ENCODE measurements at regions not wholly inside any gene's neighbourhood (a gene's known extent, or its start where the extent isn't known, plus 50 kb on each side); places are given as distances from the start of the nearest gene placed in this dataset.

GRCh38 chr1:168876830-168877229 lies 147.8 kb upstream of the DPT start:
- Mint-ChIP-seq H3K4me1 (no peaks in the 10 kb centered on the region), H3K36me3 (ENCODE audit: low read depth) (no peaks in the 10 kb centered on the region), H3K27ac (ENCODE audit: unreplicated experiment) (no peak overlapping the region), H3K4me3 (no peak overlapping the region), H3K9me3 (no peaks in the 10 kb centered on the region), H3K27me3 (ENCODE audit: low read depth) (no peaks in the 10 kb centered on the region)
- DNase-seq (ENCODE audit: low read depth, low spot score), result no peak
- TF ChIP-seq CTCF (conservative IDR thresholded peaks at IDR 0.05), result no peak

- H3K27ac Mint-ChIP-seq (ENCODE audit: unreplicated experiment), result no peak overlapping the region
- no peaks in the 10 kb centered on the region for H3K36me3 Mint-ChIP-seq (ENCODE audit: low read depth)
- no peaks in the 10 kb centered on the region for H3K27me3 Mint-ChIP-seq (ENCODE audit: low read depth)
- TF ChIP-seq CTCF (conservative IDR thresholded peaks at IDR 0.05), result no peak
- H3K4me1 Mint-ChIP-seq, result no peaks in the 10 kb centered on the region
- H3K4me3 Mint-ChIP-seq, result no peak overlapping the region
- peaks cover 2% of the 10 kb centered on the region for H3K9me3 Mint-ChIP-seq
- DNase-seq (ENCODE audit: low read depth, low spot score), result no peak
Observed at GRCh38 chr1:168879896-168880734, 151.1 kb upstream of the DPT start.

GRCh38 chr1:168881656-168882260 lies 152.8 kb upstream of the DPT start:
- Mint-ChIP-seq H3K27ac (ENCODE audit: unreplicated experiment) (no peak overlapping the region), H3K36me3 (ENCODE audit: low read depth) (no peaks in the 10 kb centered on the region), H3K4me3 (no peak overlapping the region), H3K27me3 (ENCODE audit: low read depth) (no peaks in the 10 kb centered on the region), H3K9me3 (peaks cover 2% of the 10 kb centered on the region), H3K4me1 (no peaks in the 10 kb centered on the region)
- no peak for TF ChIP-seq CTCF (conservative IDR thresholded peaks at IDR 0.05)
- no peak for DNase-seq (ENCODE audit: low read depth, low spot score)

GRCh38 chr1:168887381-168887780 lies 158.4 kb upstream of the DPT start:
- peaks cover 10% of the 10 kb centered on the region for H3K9me3 Mint-ChIP-seq
- H3K4me3 Mint-ChIP-seq, result no peak overlapping the region
- H3K4me1 Mint-ChIP-seq, result no peaks in the 10 kb centered on the region
- no peaks in the 10 kb centered on the region for H3K27me3 Mint-ChIP-seq (ENCODE audit: low read depth)
- no peaks in the 10 kb centered on the region for H3K36me3 Mint-ChIP-seq (ENCODE audit: low read depth)
- no peak overlapping the region for H3K27ac Mint-ChIP-seq (ENCODE audit: unreplicated experiment)
- no peak for TF ChIP-seq CTCF (conservative IDR thresholded peaks at IDR 0.05)
- DNase-seq (ENCODE audit: low read depth, low spot score), result no peak

- no peak overlapping the region for H3K4me3 Mint-ChIP-seq
- no peak for DNase-seq (ENCODE audit: low read depth, low spot score)
- no peaks in the 10 kb centered on the region for H3K27me3 Mint-ChIP-seq (ENCODE audit: low read depth)
- no peak for TF ChIP-seq CTCF (conservative IDR thresholded peaks at IDR 0.05)
- H3K9me3 Mint-ChIP-seq, result peaks cover 10% of the 10 kb centered on the region
- H3K4me1 Mint-ChIP-seq, result no peaks in the 10 kb centered on the region
- no peak overlapping the region for H3K27ac Mint-ChIP-seq (ENCODE audit: unreplicated experiment)
- no peaks in the 10 kb centered on the region for H3K36me3 Mint-ChIP-seq (ENCODE audit: low read depth)
Observed at GRCh38 chr1:168888418-168888817, 159.4 kb upstream of the DPT start.

Measured in neural crest cell (in vitro differentiated cells).